ENCODE measurements at regions not wholly inside any gene's neighbourhood (a gene's known extent, or its start where the extent isn't known, plus 50 kb on each side); places are given as distances from the start of the nearest gene placed in this dataset.

GRCh38 chr7:106606120-106606519 lies 54.8 kb downstream of the CCDC71L start:
- no peak overlapping the region for H3K27ac ChIP-seq (ENCODE audit: low read length)
- H3K4me3 ChIP-seq (ENCODE audit: low read length) = no peak overlapping the region
- H3K36me3 ChIP-seq (ENCODE audit: insufficient read depth, low read depth, low read length) = no peaks in the 10 kb centered on the region
- H3K9me3 ChIP-seq (ENCODE audit: insufficient read depth, low read depth, low read length) = no peaks in the 10 kb centered on the region
- H3K9ac ChIP-seq (ENCODE audit: low read depth, low read length) = no peak overlapping the region
- H3K4me1 ChIP-seq (ENCODE audit: insufficient read depth, low read length) = no peaks in the 10 kb centered on the region
- no peaks in the 10 kb centered on the region for H3K27me3 ChIP-seq (ENCODE audit: insufficient read depth, low read length)

GRCh38 chr7:106604971-106605370 lies 56.0 kb downstream of the CCDC71L start:
- no peaks in the 10 kb centered on the region for H3K4me1 ChIP-seq (ENCODE audit: insufficient read depth, low read length)
- H3K27ac ChIP-seq (ENCODE audit: low read length) = no peak overlapping the region
- no peaks in the 10 kb centered on the region for H3K36me3 ChIP-seq (ENCODE audit: insufficient read depth, low read depth, low read length)
- H3K9ac ChIP-seq (ENCODE audit: low read depth, low read length) = no peak overlapping the region
- H3K4me3 ChIP-seq (ENCODE audit: low read length) = no peak overlapping the region
- no peaks in the 10 kb centered on the region for H3K9me3 ChIP-seq (ENCODE audit: insufficient read depth, low read depth, low read length)
- H3K27me3 ChIP-seq (ENCODE audit: insufficient read depth, low read length) = no peaks in the 10 kb centered on the region

GRCh38 chr7:106604303-106604924 lies 56.5 kb downstream of the CCDC71L start:
- no peaks in the 10 kb centered on the region for H3K36me3 ChIP-seq (ENCODE audit: insufficient read depth, low read depth, low read length)
- no peak overlapping the region for H3K9ac ChIP-seq (ENCODE audit: low read depth, low read length)
- no peaks in the 10 kb centered on the region for H3K4me1 ChIP-seq (ENCODE audit: insufficient read depth, low read length)
- no peak overlapping the region for H3K27ac ChIP-seq (ENCODE audit: low read length)
- no peak overlapping the region for H3K4me3 ChIP-seq (ENCODE audit: low read length)
- no peaks in the 10 kb centered on the region for H3K9me3 ChIP-seq (ENCODE audit: insufficient read depth, low read depth, low read length)
- H3K27me3 ChIP-seq (ENCODE audit: insufficient read depth, low read length) = no peaks in the 10 kb centered on the region

GRCh38 chr7:106603346-106603745 lies 57.6 kb downstream of the CCDC71L start:
- H3K4me3 ChIP-seq (ENCODE audit: low read length) = no peak overlapping the region
- no peaks in the 10 kb centered on the region for H3K36me3 ChIP-seq (ENCODE audit: insufficient read depth, low read depth, low read length)
- H3K27me3 ChIP-seq (ENCODE audit: insufficient read depth, low read length) = no peaks in the 10 kb centered on the region
- H3K9me3 ChIP-seq (ENCODE audit: insufficient read depth, low read depth, low read length) = no peaks in the 10 kb centered on the region
- no peaks in the 10 kb centered on the region for H3K4me1 ChIP-seq (ENCODE audit: insufficient read depth, low read length)
- no peak overlapping the region for H3K9ac ChIP-seq (ENCODE audit: low read depth, low read length)
- H3K27ac ChIP-seq (ENCODE audit: low read length) = no peak overlapping the region

DNA sequence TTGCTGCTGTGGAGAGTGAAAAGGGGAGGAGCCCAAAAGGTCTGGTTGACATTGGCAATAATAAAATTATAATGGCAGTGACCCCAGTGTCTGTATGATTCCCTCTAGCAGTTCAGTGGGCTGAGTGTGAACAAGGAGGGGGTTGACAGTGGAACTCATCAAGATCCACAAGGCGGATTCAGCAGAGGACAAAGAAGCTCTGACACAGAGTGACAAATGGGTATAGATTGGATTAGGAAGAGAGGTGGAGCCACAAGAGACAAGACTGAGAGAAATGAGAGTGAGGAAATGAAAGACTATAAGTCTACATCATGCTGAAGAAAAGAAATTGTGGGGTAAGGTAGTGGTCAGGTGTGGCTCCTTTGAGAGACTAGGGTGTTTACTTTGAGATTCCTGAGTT lies 58.9 kb downstream of the CCDC71L start:
- H3K27ac ChIP-seq (ENCODE audit: low read length) = no peak overlapping the region
- H3K36me3 ChIP-seq (ENCODE audit: insufficient read depth, low read depth, low read length) = no peaks in the 10 kb centered on the region

DNA sequence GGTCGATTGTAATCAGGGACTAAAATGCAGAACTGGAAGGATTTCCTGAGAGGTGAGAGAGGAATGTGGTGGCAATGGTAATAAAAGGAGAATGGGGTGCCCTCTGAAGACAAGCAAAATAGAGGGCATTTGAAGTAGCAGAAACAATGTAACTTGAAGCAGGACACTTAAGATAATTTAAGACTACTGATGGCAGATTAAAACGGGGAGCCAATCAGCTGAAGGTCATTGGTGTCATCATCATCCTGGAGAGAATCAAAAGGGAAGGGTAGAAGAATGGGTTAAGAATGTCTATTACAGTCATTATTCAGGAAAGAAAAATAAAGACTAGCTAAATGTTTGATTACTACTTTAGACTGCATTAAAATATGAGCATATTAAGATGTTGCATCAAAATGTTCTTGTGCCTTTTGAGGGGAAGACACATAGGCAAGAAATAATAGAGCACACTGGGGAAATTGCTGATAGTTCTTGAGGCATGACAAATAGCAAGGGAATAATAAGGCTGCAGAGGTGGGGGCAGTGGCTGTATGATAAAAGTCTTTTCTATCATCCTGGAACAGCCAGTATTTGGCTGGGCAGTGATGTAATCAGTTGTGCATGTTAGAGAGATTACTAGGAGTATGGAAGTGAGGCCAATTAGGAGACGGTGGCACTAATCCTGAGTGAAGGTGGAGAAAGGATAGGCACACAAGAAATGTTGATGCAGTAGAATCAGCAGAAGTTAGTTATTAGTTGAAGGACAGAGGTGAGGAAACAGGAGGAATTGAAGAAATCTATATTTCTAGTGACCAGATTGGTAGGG lies 60.2 kb downstream of the CCDC71L start:
- H3K27ac ChIP-seq (ENCODE audit: low read length) = no peak overlapping the region
- H3K36me3 ChIP-seq (ENCODE audit: insufficient read depth, low read depth, low read length) = no peaks in the 10 kb centered on the region
- H3K4me3 ChIP-seq (ENCODE audit: low read length) = no peak overlapping the region
- no peaks in the 10 kb centered on the region for H3K27me3 ChIP-seq (ENCODE audit: insufficient read depth, low read length)
- H3K9me3 ChIP-seq (ENCODE audit: insufficient read depth, low read depth, low read length) = no peaks in the 10 kb centered on the region
- no peaks in the 10 kb centered on the region for H3K4me1 ChIP-seq (ENCODE audit: insufficient read depth, low read length)
- H3K9ac ChIP-seq (ENCODE audit: low read depth, low read length) = no peak overlapping the region

More for the DNA sequence above, 58.9 kb downstream of the CCDC71L start:
- Histone ChIP-seq H3K27me3 (ENCODE audit: insufficient read depth, low read length) (no peaks in the 10 kb centered on the region), H3K4me3 (ENCODE audit: low read length) (no peak overlapping the region), H3K9ac (ENCODE audit: low read depth, low read length) (no peak overlapping the region), H3K4me1 (ENCODE audit: insufficient read depth, low read length) (no peaks in the 10 kb centered on the region), H3K9me3 (ENCODE audit: insufficient read depth, low read depth, low read length) (no peaks in the 10 kb centered on the region)

DNA sequence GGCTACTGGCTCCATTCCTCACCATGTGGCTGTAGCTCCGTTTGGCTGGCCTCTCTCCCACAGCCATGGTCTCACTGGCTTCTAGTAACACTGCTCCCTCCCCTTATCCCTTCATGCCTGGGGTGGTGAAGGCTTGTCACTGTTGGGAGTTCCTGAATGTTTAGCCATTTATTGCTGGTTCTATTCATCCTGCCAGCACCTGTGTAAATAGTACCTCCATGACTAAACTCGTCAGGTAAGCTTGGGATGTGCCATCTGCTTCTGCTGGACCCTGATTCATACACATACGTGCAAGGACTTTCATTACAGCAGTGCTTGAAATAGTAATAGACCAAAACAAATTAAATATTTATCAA lies 61.6 kb downstream of the CCDC71L start:
- Histone ChIP-seq H3K4me1 (ENCODE audit: insufficient read depth, low read length) (no peaks in the 10 kb centered on the region), H3K36me3 (ENCODE audit: insufficient read depth, low read depth, low read length) (no peaks in the 10 kb centered on the region), H3K9ac (ENCODE audit: low read depth, low read length) (no peak overlapping the region), H3K27me3 (ENCODE audit: insufficient read depth, low read length) (no peaks in the 10 kb centered on the region), H3K9me3 (ENCODE audit: insufficient read depth, low read depth, low read length) (no peaks in the 10 kb centered on the region), H3K4me3 (ENCODE audit: low read length) (no peak overlapping the region), H3K27ac (ENCODE audit: low read length) (no peak overlapping the region)

- H3K27me3 ChIP-seq (ENCODE audit: insufficient read depth, low read length) = no peaks in the 10 kb centered on the region
- H3K9me3 ChIP-seq (ENCODE audit: insufficient read depth, low read depth, low read length) = no peaks in the 10 kb centered on the region
- peak overlapping the region; percentile 56 for H3K4me3 ChIP-seq (ENCODE audit: low read length)
- no peaks in the 10 kb centered on the region for H3K36me3 ChIP-seq (ENCODE audit: insufficient read depth, low read depth, low read length)
- no peaks in the 10 kb centered on the region for H3K4me1 ChIP-seq (ENCODE audit: insufficient read depth, low read length)
- no peak overlapping the region; the same call in 1 of the 2 replicates for H3K9ac ChIP-seq (ENCODE audit: low read depth, low read length)
- H3K27ac ChIP-seq (ENCODE audit: low read length) = no peak overlapping the region
These were observed 62.2 kb downstream of the CCDC71L start for GRCh38 chr7:106598663-106599342.

DNA sequence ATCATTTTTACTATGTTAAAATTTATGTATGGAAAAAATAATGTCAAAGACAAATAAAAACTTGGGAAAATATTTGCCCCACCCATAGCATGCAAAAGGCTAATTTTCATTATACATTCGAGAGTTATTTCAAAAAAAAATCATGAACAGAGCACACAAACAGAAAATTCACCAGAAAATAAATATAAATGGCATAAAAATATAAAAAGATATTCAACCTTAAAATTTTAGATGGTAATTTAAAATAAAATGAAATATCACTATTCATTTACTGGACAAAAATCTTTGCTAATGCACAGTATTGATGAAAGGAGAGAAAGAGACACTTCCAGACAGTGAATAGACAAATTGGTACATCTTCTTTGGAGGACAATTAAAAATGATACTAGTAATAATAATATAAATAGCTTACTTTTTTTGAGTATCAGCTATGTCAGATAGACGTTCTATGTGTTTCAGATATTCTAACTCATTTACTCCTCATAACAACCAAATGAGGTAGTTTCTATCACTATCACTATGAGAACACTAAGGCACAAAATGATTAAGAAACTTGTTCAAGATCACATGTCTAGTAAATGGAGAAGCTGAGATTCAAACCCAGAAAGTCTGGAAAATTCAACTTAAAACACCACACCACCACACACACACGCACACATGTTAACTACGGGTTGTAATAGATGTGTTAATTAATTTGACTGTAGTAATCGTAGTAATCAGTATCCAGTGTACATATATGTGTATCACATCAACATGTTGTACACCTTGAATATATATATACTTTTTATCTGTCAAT lies 63.0 kb downstream of the CCDC71L start:
- H3K4me1 ChIP-seq (ENCODE audit: insufficient read depth, low read length) = no peaks in the 10 kb centered on the region
- H3K27ac ChIP-seq (ENCODE audit: low read length) = no peak overlapping the region
- H3K9me3 ChIP-seq (ENCODE audit: insufficient read depth, low read depth, low read length) = no peaks in the 10 kb centered on the region
- no peaks in the 10 kb centered on the region for H3K27me3 ChIP-seq (ENCODE audit: insufficient read depth, low read length)
- H3K36me3 ChIP-seq (ENCODE audit: insufficient read depth, low read depth, low read length) = no peaks in the 10 kb centered on the region
- H3K4me3 ChIP-seq (ENCODE audit: low read length) = no peak overlapping the region
- H3K9ac ChIP-seq (ENCODE audit: low read depth, low read length) = no peak overlapping the region

DNA sequence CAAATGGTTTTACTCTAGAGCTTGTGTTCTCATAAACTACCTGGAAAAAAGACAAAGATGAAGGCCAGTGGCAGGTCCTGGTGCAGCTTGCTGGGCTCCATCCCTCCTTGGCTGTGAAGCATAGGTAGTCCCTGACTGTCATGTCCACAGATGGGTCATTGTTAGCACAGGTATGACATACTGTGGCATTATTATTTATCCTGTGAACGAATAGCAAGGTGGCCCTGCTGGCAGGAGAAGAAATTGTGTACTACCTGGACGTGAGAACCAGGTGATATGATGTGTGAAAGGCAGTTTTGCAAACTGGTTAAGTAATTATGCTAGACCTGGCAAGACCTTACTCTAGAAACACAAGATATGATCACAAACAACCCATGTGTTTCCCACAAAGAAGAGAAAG lies 63.9 kb downstream of the CCDC71L start:
- Histone ChIP-seq H3K4me3 (ENCODE audit: low read length) (no peak overlapping the region), H3K27me3 (ENCODE audit: insufficient read depth, low read length) (no peaks in the 10 kb centered on the region), H3K9me3 (ENCODE audit: insufficient read depth, low read depth, low read length) (no peaks in the 10 kb centered on the region), H3K4me1 (ENCODE audit: insufficient read depth, low read length) (no peaks in the 10 kb centered on the region), H3K27ac (ENCODE audit: low read length) (no peak overlapping the region), H3K36me3 (ENCODE audit: insufficient read depth, low read depth, low read length) (no peaks in the 10 kb centered on the region), H3K9ac (ENCODE audit: low read depth, low read length) (no peak overlapping the region)

DNA sequence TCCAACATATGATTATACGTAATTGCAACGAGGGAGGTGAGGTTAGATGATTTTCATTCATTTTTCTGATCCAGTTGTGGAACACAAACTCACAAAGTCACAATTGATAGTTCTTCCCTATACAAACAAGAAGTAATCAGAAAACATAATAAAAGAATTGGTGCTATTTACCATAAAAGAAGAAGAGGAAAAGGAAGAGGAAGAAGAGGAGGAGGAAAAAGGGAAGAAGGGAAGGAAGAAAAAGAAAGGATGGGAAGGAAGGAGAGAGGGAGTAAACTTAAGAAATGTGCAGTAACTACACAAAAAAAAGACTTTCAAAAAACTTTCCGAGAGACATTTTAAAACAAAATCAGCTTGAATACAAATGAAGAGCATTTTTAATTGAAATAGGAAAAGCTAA lies 65.0 kb downstream of the CCDC71L start:
- H3K4me1 ChIP-seq (ENCODE audit: insufficient read depth, low read length) = no peaks in the 10 kb centered on the region

More for the DNA sequence above, 65.0 kb downstream of the CCDC71L start:
- Histone ChIP-seq H3K36me3 (ENCODE audit: insufficient read depth, low read depth, low read length) (no peaks in the 10 kb centered on the region), H3K4me3 (ENCODE audit: low read length) (no peak overlapping the region), H3K27me3 (ENCODE audit: insufficient read depth, low read length) (no peaks in the 10 kb centered on the region), H3K9me3 (ENCODE audit: insufficient read depth, low read depth, low read length) (no peaks in the 10 kb centered on the region), H3K9ac (ENCODE audit: low read depth, low read length) (no peak overlapping the region), H3K27ac (ENCODE audit: low read length) (no peak overlapping the region)

Measured in iPS-20b (cell line).